GM08714 (cell line): ENCODE measurements at regions not wholly inside any gene's neighbourhood (a gene's known extent, or its start where the extent isn't known, plus 50 kb on each side); places are given as distances from the start of the nearest gene placed in this dataset.

Experiments used
- H3K4me3 ChIP-seq: fragments of 200-500 bp; sonication (Bioruptor generic); 2 replicates; pipeline ENCODE4 v1.5.1; 2014; ENCODE audit warnings: mild to moderate bottlenecking, low read length, inconsistent platforms
- ZNF274 ChIP-seq: IDR thresholded peaks from 2 replicates; pipeline ENCODE4 v1.6.1; 2012; ENCODE audit warnings: mild to moderate bottlenecking, low read depth, low read length

- no peak overlapping the region for H3K4me3 ChIP-seq
- no peak for TF ChIP-seq ZNF274
Measured at GRCh38 chr6:160927416-160927815, 64.2 kb upstream of the MAP3K4 start.

GRCh38 chr6:160929361-160929760 is 62.2 kb upstream of the MAP3K4 start:
- no peak for TF ChIP-seq ZNF274
- H3K4me3 ChIP-seq = no peak overlapping the region

- no peak for TF ChIP-seq ZNF274
- no peak overlapping the region for H3K4me3 ChIP-seq
Measured at GRCh38 chr6:160929831-160930230, 61.7 kb upstream of the MAP3K4 start.

DNA sequence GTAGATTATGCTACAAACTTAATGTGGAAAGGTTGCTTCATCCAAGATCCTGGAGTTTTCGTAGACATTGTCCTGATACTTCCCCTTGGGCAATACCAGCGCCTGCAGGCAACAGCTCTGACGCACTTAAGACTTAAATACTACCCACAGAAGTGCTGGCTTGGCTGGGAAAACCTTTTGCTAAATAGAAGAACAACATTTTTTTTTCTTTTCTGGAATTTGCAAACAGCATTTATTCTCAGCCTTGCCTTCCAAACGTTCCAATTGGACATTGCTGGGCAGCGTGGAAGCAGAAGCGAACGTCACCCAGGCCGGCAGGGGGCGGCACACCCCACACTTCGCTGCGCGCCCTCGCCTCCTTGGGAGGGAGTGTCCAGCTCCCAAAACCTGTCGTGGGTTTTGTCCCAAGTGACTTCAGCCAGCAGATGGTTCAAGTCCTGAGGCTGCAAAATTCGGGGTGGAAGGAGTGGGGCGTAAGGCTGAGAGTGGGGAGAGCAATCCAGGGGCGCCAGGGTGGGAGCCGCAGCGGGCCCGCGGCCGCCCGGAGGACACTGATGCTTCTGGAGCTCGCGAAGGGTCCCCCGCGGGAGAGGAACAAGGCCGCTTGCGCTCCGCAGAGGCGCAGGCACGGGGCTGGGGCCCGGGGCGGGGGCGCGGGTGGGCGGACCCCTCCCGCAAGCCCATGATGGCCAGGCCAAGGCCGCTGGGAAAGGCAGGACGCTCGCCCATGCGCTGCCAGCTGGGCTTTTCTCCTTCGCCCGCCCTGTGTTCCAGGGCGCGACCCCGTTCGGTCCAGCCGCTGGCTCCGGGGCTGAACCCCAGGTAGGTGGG is 60.8 kb upstream of the MAP3K4 start:
- TF ChIP-seq ZNF274 = no peak
- H3K4me3 ChIP-seq = peak overlapping the region; percentile 13; the same call in 1 of the 2 replicates

GRCh38 chr6:160931378-160932310 is 59.9 kb upstream of the MAP3K4 start:
- no peak for TF ChIP-seq ZNF274
- no peak overlapping the region for H3K4me3 ChIP-seq

DNA sequence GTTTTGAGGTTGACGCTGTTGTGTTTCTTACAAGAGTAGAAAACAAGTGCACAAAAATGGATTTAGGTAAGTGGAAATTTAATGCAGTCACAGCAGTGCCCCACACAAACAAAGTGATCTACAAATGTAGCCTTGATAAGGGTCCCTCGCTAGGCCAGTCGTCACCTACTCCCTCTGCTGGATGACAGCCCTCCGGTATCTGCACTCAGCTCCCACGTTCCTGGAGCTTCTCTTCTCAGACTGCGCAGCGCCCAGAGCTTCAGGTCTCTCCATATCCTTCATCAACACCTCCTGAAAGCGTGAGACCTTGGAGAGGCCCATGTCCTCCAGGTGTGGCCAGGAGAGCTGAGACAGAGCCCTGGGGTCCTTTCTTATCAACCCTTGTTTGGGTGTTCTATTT is 58.3 kb upstream of the MAP3K4 start:
- no peak for TF ChIP-seq ZNF274
- no peak overlapping the region for H3K4me3 ChIP-seq

DNA sequence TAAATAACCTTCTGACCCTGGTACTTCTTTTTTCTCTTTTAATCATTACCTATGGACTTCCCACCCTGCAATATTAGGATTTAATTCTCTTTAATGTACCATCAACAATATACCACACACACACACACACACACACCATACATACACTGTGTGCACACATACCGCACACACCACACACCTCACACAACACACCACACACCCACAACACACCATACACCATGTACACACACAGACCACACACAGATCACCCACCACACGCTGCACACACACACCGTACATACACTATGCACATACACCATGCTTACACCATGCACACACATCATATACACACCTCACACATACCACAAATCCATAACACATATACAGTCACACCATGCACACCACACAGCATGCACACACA is 57.4 kb upstream of the MAP3K4 start:
- no peak for TF ChIP-seq ZNF274
- no peak overlapping the region for H3K4me3 ChIP-seq

- no peak for TF ChIP-seq ZNF274
- H3K4me3 ChIP-seq = no peak overlapping the region
Measured at GRCh38 chr6:160940197-160940596, 51.4 kb upstream of the MAP3K4 start.
